Inferior parietal cortex (tissue), 1 donor: ENCODE measurements at regions not wholly inside any gene's neighbourhood (a gene's known extent, or its start where the extent isn't known, plus 50 kb on each side); places are given as distances from the start of the nearest gene placed in this dataset.
"Not testable (repeated sequence)": the region's sequence is repeated elsewhere in the genome, so short reads cannot be mapped to it uniquely, and the experiment has no call there.

Experiments
- DNase-seq: peaks from one replicate; pipeline ENCODE4 v3.0.0-alpha.2; 2016; ENCODE audit errors: extremely low spot score

- DNase-seq, result no peak
Observed at GRCh38 chr15:25067725-25068309, 113.0 kb downstream of the SNRPN start.

GRCh38 chr15:25068696-25069095 lies 113.9 kb downstream of the SNRPN start:
- no peak for DNase-seq

GRCh38 chr15:25070353-25070963 lies 115.7 kb downstream of the SNRPN start:
- no peak for DNase-seq

GRCh38 chr15:25072857-25073476 lies 118.2 kb downstream of the SNRPN start:
- DNase-seq, result no peak

- DNase-seq, result no peak
Observed at GRCh38 chr15:25087137-25087536, 132.3 kb downstream of the SNRPN start.

GRCh38 chr15:25088261-25088790 lies 133.5 kb downstream of the SNRPN start:
- DNase-seq, result no peak

- DNase-seq, result no peak
Observed at GRCh38 chr15:25089577-25089976, 134.8 kb downstream of the SNRPN start.

- no peak for DNase-seq
Observed at GRCh38 chr15:25090073-25090733, 135.4 kb downstream of the SNRPN start.

- DNase-seq, result no peak
Observed at GRCh38 chr15:25091421-25092158, 136.8 kb downstream of the SNRPN start.

- DNase-seq, result no peak
Observed at GRCh38 chr15:25092661-25093060, 137.9 kb downstream of the SNRPN start.

GRCh38 chr15:25093455-25094029 lies 138.8 kb downstream of the SNRPN start:
- no peak for DNase-seq

GRCh38 chr15:25094066-25094465 lies 139.3 kb downstream of the SNRPN start:
- DNase-seq, result no peak

GRCh38 chr15:25094519-25094918 lies 139.7 kb downstream of the SNRPN start:
- no peak for DNase-seq

- no peak for DNase-seq
Observed at GRCh38 chr15:25095179-25095578, 140.4 kb downstream of the SNRPN start.

- not testable (repeated sequence) for DNase-seq
Observed at GRCh38 chr15:25099966-25100365, 145.2 kb downstream of the SNRPN start.

- DNase-seq, result no peak
Observed at GRCh38 chr15:25106209-25106608, 151.4 kb downstream of the SNRPN start.

- DNase-seq, result no peak
Observed at GRCh38 chr15:25133804-25134203, 179.0 kb downstream of the SNRPN start.

- DNase-seq, result no peak
Observed at GRCh38 chr15:25134546-25134945, 179.8 kb downstream of the SNRPN start.

GRCh38 chr15:25136119-25136518 lies 181.3 kb downstream of the SNRPN start:
- DNase-seq, result peak; percentile 8

GRCh38 chr15:25137013-25137412 lies 182.2 kb downstream of the SNRPN start:
- DNase-seq, result no peak

- DNase-seq, result no peak
Observed at GRCh38 chr15:25169318-25169717, 214.5 kb downstream of the SNRPN start.
